ENCODE measurements at regions not wholly inside any gene's neighbourhood (a gene's known extent, or its start where the extent isn't known, plus 50 kb on each side); places are given as distances from the start of the nearest gene placed in this dataset.

GRCh38 chr6:14193524-14193923, 76.0 kb downstream of the CD83 start:
- no peak overlapping the region for H3K4me3 ChIP-seq (ENCODE audit: control insufficient read depth, low read depth, low read length)
- TF ChIP-seq CTCF (IDR thresholded peaks at IDR 0.05; ENCODE audit: control insufficient read depth, insufficient read depth, low read depth, low read length, missing control alignments) = no peak
- DNase-seq (ENCODE audit: low read depth) = no peak

DNA sequence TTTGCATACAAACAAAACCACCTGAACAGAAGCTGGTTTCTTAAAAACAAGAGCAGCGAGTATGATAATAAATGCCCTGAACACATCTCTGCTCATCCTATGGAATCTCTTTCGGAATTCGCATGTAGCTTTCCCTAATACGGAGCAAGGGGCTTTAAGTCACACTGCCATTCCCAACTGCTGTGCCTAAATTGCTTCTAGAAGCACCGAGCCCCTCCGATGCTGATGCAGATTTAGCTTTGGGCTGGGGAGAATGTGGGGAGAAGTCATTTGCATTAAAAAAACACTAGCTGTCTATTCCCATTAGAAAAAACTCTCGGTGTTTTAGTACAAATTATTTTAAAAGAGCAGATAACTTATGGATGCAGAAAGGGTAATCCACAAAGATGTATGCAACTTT, 76.9 kb downstream of the CD83 start:
- no peak for TF ChIP-seq CTCF (IDR thresholded peaks at IDR 0.05; ENCODE audit: control insufficient read depth, insufficient read depth, low read depth, low read length, missing control alignments)
- H3K4me3 ChIP-seq (ENCODE audit: control insufficient read depth, low read depth, low read length) = no peak overlapping the region
- no peak for DNase-seq (ENCODE audit: low read depth)

GRCh38 chr6:14194976-14195375, 77.4 kb downstream of the CD83 start:
- TF ChIP-seq CTCF (IDR thresholded peaks at IDR 0.05; ENCODE audit: control insufficient read depth, insufficient read depth, low read depth, low read length, missing control alignments) = no peak
- no peak for DNase-seq (ENCODE audit: low read depth)
- H3K4me3 ChIP-seq (ENCODE audit: control insufficient read depth, low read depth, low read length) = no peak overlapping the region

- TF ChIP-seq CTCF (IDR thresholded peaks at IDR 0.05; ENCODE audit: control insufficient read depth, insufficient read depth, low read depth, low read length, missing control alignments) = no peak
- no peak for DNase-seq (ENCODE audit: low read depth)
- no peak overlapping the region for H3K4me3 ChIP-seq (ENCODE audit: control insufficient read depth, low read depth, low read length)
These were observed 78.5 kb downstream of the CD83 start for GRCh38 chr6:14196026-14196425.

DNA sequence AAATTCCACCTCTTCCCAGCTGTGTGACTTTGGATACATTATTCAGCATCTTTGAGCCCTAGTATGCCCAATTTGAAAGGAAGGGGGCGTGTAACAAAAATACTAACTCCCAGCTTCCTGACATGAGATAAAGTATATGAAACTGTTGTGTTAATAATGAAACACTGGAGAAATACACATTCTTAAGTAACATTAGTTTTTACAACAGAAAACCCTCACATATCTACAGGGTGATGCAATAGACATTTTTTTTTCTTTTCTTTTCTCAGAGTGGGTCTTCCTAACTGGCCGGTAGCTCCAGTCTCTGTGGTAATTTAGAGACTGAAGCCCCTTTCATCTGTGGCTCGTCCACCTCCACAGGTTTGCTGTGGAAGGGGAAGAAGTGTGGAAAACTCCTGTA, 79.5 kb downstream of the CD83 start:
- H3K4me3 ChIP-seq (ENCODE audit: control insufficient read depth, low read depth, low read length) = no peak overlapping the region
- TF ChIP-seq CTCF (IDR thresholded peaks at IDR 0.05; ENCODE audit: control insufficient read depth, insufficient read depth, low read depth, low read length, missing control alignments) = no peak
- no peak for DNase-seq (ENCODE audit: low read depth)

GRCh38 chr6:14200047-14200446, 82.5 kb downstream of the CD83 start:
- no peak for DNase-seq (ENCODE audit: low read depth)
- H3K4me3 ChIP-seq (ENCODE audit: control insufficient read depth, low read depth, low read length) = no peak overlapping the region
- TF ChIP-seq CTCF (IDR thresholded peaks at IDR 0.05; ENCODE audit: control insufficient read depth, insufficient read depth, low read depth, low read length, missing control alignments) = no peak

DNA sequence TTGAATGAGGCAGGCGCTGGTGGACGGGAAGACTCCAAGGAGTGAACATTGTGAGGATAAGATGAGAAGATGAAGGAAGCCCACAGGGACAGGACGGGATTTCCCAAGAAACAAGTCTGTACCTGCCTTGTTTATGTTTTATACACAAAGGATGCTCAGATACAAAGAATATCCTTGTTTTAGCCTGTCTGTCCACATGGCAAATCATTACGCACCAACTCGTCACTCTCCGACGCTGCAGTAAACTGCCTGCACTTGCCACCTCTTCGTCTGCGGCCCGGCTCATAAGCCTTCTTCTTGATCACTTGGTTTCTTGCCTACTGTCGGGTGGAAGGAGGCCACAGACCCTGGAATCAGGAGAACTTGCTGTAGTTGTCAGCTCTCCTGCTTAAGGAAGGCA, 85.4 kb downstream of the CD83 start:
- H3K4me3 ChIP-seq (ENCODE audit: control insufficient read depth, low read depth, low read length) = no peak overlapping the region
- no peak for DNase-seq (ENCODE audit: low read depth)
- TF ChIP-seq CTCF (IDR thresholded peaks at IDR 0.05; ENCODE audit: control insufficient read depth, insufficient read depth, low read depth, low read length, missing control alignments) = no peak
